Body of pancreas (tissue), 4 donors: ENCODE measurements at regions not wholly inside any gene's neighbourhood (a gene's known extent, or its start where the extent isn't known, plus 50 kb on each side); places are given as distances from the start of the nearest gene placed in this dataset.
"Not testable (repeated sequence)": the region's sequence is repeated elsewhere in the genome, so short reads cannot be mapped to it uniquely, and the experiment has no call there.

Experiments used
- ATAC-seq: fragments of 150-250 bp; one replicate; pipeline ENCODE4 v1.9.1; 2016
- DNase-seq, 4 donors: peaks; one replicate each; pipeline ENCODE4 v3.0.0-alpha.2; 2019
- H3K27ac ChIP-seq, 4 donors: fragments of 200-600 bp; sonication (generic); 1 replicate in 3 of 4; 2 replicates in 1 of 4; pipeline versions ENCODE4 v1.5.1 to v1.6.1; 2016 to 2019; ENCODE audit warnings: mild to moderate bottlenecking in 1 of 4, mixed read lengths in 1 of 4, moderate library complexity in 1 of 4
- H3K27me3 ChIP-seq, 2 donors: fragments of 200-600 bp; sonication (generic); one replicate each; pipeline ENCODE4 v1.6.0; 2016; ENCODE audit warnings: mild to moderate bottlenecking in 1 of 2
- H3K36me3 ChIP-seq, 2 donors: fragments of 200-600 bp; sonication (generic); replicated peaks in 1 of 2; 2 replicates each; pipeline ENCODE4 v1.5.1; 2016; ENCODE audit warnings: low read depth in 2 of 2; ENCODE audit not compliant: insufficient read depth in 1 of 2
- H3K4me1 ChIP-seq: fragments of 200-600 bp; sonication (generic); one replicate; pipeline ENCODE4 v1.6.0; 2016
- H3K4me3 ChIP-seq, 2 donors: fragments of 200-600 bp; sonication (generic); 1 replicate in 1 of 2; 2 replicates in 1 of 2; pipeline ENCODE4 v1.5.1; 2016 to 2019
- H3K9me3 ChIP-seq, 3 donors: fragments of 200-600 bp; sonication (generic); 1 replicate in 2 of 3; 2 replicates in 1 of 3; pipeline ENCODE4 v1.5.1; 2016
- POLR2A ChIP-seq, 3 donors: fragments of 450-650 bp; IDR thresholded peaks; one replicate each; pipeline ENCODE4 v1.6.1; 2016; ENCODE audit warnings: antibody characterized with exemption in 3 of 3, mild to moderate bottlenecking in 2 of 3
- whole genome bisulfite sequencing, 2 donors: methylation state at CpG; one replicate each; pipeline ENCODE4 v1.1.5; 2017; 5-methylcytosine and 5-hydroxymethylcytosine counted together
- intact Hi-C: fragments of 100-400 bp; cut with DNase I; formaldehyde crosslinking; loops from one replicate; pipeline ENCODE4 v1.15.1; 2023
- TF ChIP-seq, protein P1 (sequence below), 7 experiments: fragments of 450-650 bp in 4 of 7; fragments of 200-600 bp in 3 of 7; sonication (generic) in 3 of 7; IDR thresholded peaks; one replicate each; pipeline ENCODE4 v1.5.1; 2016 to 2019; ENCODE audit warnings: antibody characterized with exemption in 7 of 7

DNA sequence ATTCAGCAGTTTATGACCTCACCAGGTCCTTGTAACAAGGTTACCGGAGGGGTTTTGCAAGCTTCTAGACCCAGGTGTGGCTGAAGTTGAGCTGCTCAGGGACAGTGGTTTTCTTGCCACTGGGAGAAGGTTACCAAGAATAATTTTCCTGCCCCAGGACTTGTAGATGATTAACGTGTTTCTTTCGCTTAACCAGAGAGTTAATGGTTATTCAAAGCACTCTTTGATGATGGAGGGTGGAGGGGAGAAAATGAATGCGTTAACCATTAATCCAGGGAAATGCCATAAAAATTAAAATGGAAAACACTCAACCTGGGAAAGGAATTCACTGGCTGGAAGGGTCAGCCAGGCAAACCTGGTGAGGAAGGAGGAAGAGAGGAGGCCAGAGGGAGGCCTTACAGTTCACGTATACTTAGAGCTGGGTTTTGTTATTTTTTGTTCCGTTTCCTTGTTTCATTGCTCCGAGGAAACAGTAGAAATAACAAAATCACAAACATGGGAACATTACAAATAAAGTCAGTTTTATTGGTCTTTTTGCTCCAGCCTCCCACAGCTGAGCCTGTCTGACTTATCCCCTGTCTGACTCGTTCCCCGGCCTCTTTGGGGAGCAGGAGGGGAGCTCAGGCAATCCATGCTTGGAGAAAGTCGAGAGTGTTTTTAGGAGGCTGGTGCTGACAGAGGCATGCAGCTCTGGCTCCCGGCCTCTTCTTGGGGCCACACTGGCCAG lies 207.5 kb upstream of the IRF2BP2 start:
- H3K27me3 ChIP-seq, intact Hi-C loops, H3K36me3 ChIP-seq, H3K4me3 ChIP-seq, H3K9me3 ChIP-seq: not testable (repeated sequence)
- ATAC-seq, result peak; percentile 77
- TF ChIP-seq POLR2A (IDR thresholded peaks at IDR 0.05), result peak in 2 of 3 donors; percentile 59 to 67
- TF ChIP-seq, protein P1, sequence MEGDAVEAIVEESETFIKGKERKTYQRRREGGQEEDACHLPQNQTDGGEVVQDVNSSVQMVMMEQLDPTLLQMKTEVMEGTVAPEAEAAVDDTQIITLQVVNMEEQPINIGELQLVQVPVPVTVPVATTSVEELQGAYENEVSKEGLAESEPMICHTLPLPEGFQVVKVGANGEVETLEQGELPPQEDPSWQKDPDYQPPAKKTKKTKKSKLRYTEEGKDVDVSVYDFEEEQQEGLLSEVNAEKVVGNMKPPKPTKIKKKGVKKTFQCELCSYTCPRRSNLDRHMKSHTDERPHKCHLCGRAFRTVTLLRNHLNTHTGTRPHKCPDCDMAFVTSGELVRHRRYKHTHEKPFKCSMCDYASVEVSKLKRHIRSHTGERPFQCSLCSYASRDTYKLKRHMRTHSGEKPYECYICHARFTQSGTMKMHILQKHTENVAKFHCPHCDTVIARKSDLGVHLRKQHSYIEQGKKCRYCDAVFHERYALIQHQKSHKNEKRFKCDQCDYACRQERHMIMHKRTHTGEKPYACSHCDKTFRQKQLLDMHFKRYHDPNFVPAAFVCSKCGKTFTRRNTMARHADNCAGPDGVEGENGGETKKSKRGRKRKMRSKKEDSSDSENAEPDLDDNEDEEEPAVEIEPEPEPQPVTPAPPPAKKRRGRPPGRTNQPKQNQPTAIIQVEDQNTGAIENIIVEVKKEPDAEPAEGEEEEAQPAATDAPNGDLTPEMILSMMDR (IDR thresholded peaks at IDR 0.05), result peak in 1 of 7 experiments; percentile 1
- peak; percentile 43 to 83 (median 55) for DNase-seq
- Histone ChIP-seq H3K27ac (peak overlapping the region; percentile 90 to 96 (median 91)), H3K4me1 (peaks cover 42% of the 10 kb centered on the region)
- 16 to 26% methylated on average over 10 to 11 of the region's 11 CpGs for WGBS, 2 donors

- DNase-seq (peak; percentile 53 to 73 (median 54)), ATAC-seq (peak; percentile 45)
- H3K36me3 ChIP-seq, H3K27me3 ChIP-seq, H3K9me3 ChIP-seq, intact Hi-C loops, H3K4me3 ChIP-seq: not testable (repeated sequence)
- Histone ChIP-seq H3K4me1 (peaks cover 42% of the 10 kb centered on the region), H3K27ac (peak overlapping the region; percentile 90 to 96 (median 91))
- WGBS, 2 donors, result 5 to 13% methylated on average over 4 to 6 of the region's 7 CpGs
Observed at GRCh38 chr1:234816864-234817263, 206.9 kb upstream of the IRF2BP2 start.

DNA sequence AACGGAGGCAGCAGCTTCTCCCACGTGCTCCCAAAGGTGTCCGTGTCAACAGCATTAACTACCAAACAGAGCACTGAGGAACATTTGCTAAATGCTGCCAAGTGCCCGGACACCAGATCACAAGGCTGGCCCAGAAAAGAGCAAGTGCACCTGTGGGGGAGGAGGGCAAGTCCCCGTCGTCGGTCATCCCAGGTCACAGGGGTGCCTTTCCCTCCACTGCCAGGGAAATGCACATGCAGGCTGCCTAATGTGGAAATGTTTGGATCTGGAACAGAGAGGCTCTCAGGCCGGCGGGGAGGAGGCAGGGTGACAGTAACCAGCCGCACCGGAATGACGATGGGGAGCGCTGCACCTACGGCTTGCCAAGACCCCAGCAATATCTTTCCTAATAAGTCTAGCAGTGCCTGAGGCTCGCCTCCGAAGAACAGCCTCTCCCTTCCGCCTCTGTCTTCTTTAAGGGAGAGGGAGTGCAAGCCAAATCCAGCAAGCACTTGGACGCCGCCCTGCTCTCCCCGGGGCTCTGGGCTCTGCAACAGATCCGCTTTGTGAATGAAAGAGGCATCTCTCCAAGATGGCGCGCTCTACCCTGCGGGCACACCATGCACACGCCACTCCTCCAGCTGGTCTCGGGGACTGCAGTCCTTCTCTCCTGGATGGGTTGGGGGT lies 206.3 kb upstream of the IRF2BP2 start:
- peak; percentile 47 to 63 (median 58) for DNase-seq
- H3K27me3 ChIP-seq, H3K9me3 ChIP-seq, H3K4me3 ChIP-seq, intact Hi-C loops, H3K36me3 ChIP-seq: not testable (repeated sequence)
- Histone ChIP-seq H3K4me1 (peaks cover 42% of the 10 kb centered on the region), H3K27ac (peak overlapping the region; percentile 90 to 96 (median 91))
- 14 to 26% methylated on average over 7 to 18 of the region's 26 CpGs for WGBS, 2 donors
- ATAC-seq, result peak; percentile 60

DNA sequence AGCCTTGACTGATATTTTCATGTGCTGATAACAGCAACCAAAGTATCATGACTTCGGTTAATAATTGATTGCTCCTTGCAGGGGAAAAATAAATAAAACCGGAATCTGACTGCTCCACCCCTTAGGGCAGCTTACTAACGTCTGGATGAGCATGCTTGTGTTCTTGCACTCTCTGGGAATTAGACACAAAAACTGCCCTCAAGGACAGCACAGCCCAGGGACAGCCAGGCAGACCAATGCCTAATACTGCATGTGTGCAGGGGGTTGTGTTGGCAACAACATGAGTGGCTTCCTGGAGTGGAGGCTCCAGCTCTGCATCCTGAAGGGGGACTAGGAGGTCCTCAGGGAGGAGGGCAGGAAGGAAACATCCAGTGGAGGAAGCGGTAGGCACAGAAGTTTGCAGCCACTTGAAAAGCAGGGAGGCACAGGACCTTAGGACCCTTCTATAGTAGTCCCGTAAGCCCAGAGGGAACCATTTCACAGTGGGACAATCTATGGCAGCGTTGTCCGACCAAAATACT lies 205.4 kb upstream of the IRF2BP2 start:
- WGBS, 2 donors, result 0 to 12% methylated on average over 3 to 7 of the region's 7 CpGs
- H3K9me3 ChIP-seq, H3K27me3 ChIP-seq, H3K36me3 ChIP-seq, H3K4me3 ChIP-seq, intact Hi-C loops: not testable (repeated sequence)
- TF ChIP-seq POLR2A (IDR thresholded peaks at IDR 0.05), result peak in 1 of 3 donors; percentile 31
- peak; percentile 43 for ATAC-seq
- Histone ChIP-seq H3K27ac (peak overlapping the region; percentile 68 to 96 (median 91)), H3K4me1 (peaks cover 33% of the 10 kb centered on the region)
- DNase-seq, result peak in 1 of 4 donors; percentile 15

GRCh38 chr1:234814235-234814634 lies 204.3 kb upstream of the IRF2BP2 start:
- H3K9me3 ChIP-seq, intact Hi-C loops, H3K36me3 ChIP-seq, H3K27me3 ChIP-seq, ATAC-seq, H3K4me3 ChIP-seq, DNase-seq: not testable (repeated sequence)
- Histone ChIP-seq H3K27ac (peak overlapping the region in 3 of 4 donors; percentile 44 to 69 (median 44)), H3K4me1 (peaks cover 33% of the 10 kb centered on the region)
- 83 to 91% methylated on average over 3 of the region's 7 CpGs for WGBS, 2 donors

- ATAC-seq, H3K4me3 ChIP-seq, intact Hi-C loops: not testable (repeated sequence)
Observed at GRCh38 chr1:234811824-234812223, 201.8 kb upstream of the IRF2BP2 start.

DNA sequence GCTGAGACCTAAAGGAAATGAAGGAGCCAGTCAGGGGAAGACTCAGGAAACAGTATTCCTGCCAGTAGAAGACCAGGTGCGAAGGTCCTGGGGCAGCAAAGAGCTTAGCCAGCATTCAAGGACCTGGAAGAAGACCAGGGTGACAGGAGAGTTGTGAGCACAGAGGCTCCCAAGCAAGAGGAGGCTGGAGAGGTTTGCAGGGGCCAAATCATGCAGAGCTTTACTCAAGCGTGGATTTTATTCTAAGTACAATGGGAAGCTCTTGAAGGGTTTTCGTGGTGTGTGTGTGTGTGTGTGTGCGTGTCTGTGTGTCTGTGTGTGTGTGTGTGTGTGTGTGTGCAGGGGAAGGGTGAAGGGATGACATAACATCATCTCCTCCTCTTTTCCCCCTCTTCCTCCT lies 200.7 kb upstream of the IRF2BP2 start:
- H3K36me3 ChIP-seq, DNase-seq, H3K4me3 ChIP-seq, ATAC-seq, intact Hi-C loops, H3K27ac ChIP-seq, H3K9me3 ChIP-seq, H3K27me3 ChIP-seq: not testable (repeated sequence)
- H3K4me1 ChIP-seq, result peaks cover 13% of the 10 kb centered on the region
- WGBS, 2 donors, result 76 to 93% methylated on average over 2 to 4 of the region's 4 CpGs

More at GRCh38 chr1:234811824-234812223, 201.8 kb upstream of the IRF2BP2 start:
- H3K4me1 ChIP-seq, result peaks cover 21% of the 10 kb centered on the region
- not testable (repeated sequence) for H3K27ac ChIP-seq, H3K27me3 ChIP-seq, H3K36me3 ChIP-seq, H3K9me3 ChIP-seq
- DNase-seq, result peak in 1 of 4 donors; percentile 44
- WGBS, 2 donors, result 86 to 94% methylated on average over 5 to 6 of the region's 6 CpGs

- DNase-seq, H3K27me3 ChIP-seq, H3K4me3 ChIP-seq, intact Hi-C loops, H3K9me3 ChIP-seq, H3K36me3 ChIP-seq, ATAC-seq, H3K4me1 ChIP-seq: not testable (repeated sequence)
- 50 to 85% methylated on average over 1 to 5 of the region's 5 CpGs for WGBS, 2 donors
- H3K27ac ChIP-seq, result peak overlapping the region in 1 of 4 donors; percentile 7
Observed at GRCh38 chr1:234809854-234810245, 199.9 kb upstream of the IRF2BP2 start.

DNA sequence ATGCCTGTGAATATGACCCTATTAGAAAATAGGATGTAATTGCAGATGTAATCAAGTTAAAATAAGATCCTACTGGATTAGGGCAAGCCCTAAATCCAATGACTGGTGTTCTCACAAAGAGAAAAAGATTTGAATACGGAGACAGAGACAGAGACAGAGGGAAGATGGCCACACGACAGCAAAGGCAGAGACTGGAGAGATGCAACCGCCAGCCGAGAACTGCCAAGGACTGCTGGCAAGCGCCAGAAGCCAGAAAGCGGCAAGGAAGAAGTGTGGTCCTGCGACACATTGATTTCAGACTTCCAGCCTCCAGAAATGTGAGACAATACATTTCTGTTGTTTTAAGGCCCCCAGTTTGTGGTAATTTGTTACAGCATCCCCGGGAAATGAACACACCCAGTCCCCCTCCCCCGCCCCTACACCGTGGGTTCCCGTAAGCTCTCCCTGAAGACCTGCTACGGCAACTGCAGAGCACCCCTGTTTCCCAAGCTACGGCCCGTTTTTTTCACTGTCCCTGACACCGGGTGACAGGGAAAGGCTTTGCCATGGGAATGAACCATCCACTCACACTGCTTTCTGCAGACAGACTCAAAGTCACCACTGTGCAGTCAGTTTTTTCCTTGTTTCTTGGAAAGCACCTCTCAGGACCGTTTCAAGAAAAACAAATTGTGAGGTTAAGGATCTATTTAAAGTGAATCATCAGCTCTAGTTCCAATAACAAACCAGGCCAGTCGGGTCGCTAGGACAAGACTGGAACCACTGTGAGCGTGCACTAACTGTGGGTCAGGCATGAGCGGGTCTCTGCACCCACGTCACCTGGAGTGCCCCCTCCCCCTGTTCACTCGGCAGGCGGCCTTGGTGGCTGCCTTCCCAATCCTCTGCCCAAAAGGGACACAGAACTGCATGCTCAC lies 199.2 kb upstream of the IRF2BP2 start:
- H3K9me3 ChIP-seq, H3K36me3 ChIP-seq, H3K4me1 ChIP-seq, H3K27me3 ChIP-seq, intact Hi-C loops, H3K4me3 ChIP-seq: not testable (repeated sequence)
- ATAC-seq (peak; percentile 13), DNase-seq (peak in 2 of 4 donors; percentile 19 to 23)
- peak overlapping the region in 1 of 4 donors; percentile 7 for H3K27ac ChIP-seq
- WGBS, 2 donors, result 61 to 78% methylated on average over 11 to 15 of the region's 23 CpGs

- H3K4me3 ChIP-seq, H3K9me3 ChIP-seq, DNase-seq, H3K27ac ChIP-seq, H3K36me3 ChIP-seq, H3K4me1 ChIP-seq, intact Hi-C loops, ATAC-seq, H3K27me3 ChIP-seq: not testable (repeated sequence)
- WGBS, 2 donors, result 66 to 77% methylated on average over 3 to 4 of the region's 7 CpGs
Observed at GRCh38 chr1:234808459-234808858, 198.5 kb upstream of the IRF2BP2 start.
